ENCODE measurements at regions not wholly inside any gene's neighbourhood (a gene's known extent, or its start where the extent isn't known, plus 50 kb on each side); places are given as distances from the start of the nearest gene placed in this dataset.

- no peak for TF ChIP-seq CTCF (conservative IDR thresholded peaks at IDR 0.05; ENCODE audit: low read depth, low read length)
- TF ChIP-seq BHLHE40 (IDR thresholded peaks at IDR 0.05; ENCODE audit: low read depth, low read length), result no peak
- TF ChIP-seq RFX5 (IDR thresholded peaks at IDR 0.05; ENCODE audit: low read depth, low read length), result no peak
- no peak for TF ChIP-seq RCOR1 (IDR thresholded peaks at IDR 0.05; ENCODE audit: insufficient replicate concordance, low read length)
- TF ChIP-seq SMC3 (IDR thresholded peaks at IDR 0.05; ENCODE audit: low read depth, low read length), result no peak
- no peak for TF ChIP-seq POLR2A (IDR thresholded peaks at IDR 0.05; ENCODE audit: low read depth, low read length)
- TF ChIP-seq CHD1 (IDR thresholded peaks at IDR 0.05; ENCODE audit: low read depth, low read length), result no peak
- no peak for TF ChIP-seq FOS (IDR thresholded peaks at IDR 0.05; ENCODE audit: low read depth, low read length)
- TF ChIP-seq NFE2L2 (IDR thresholded peaks at IDR 0.05; ENCODE audit: low read depth, low read length), result no peak
- TF ChIP-seq USF2 (IDR thresholded peaks at IDR 0.05; ENCODE audit: low read depth, low read length), result no peak
- TF ChIP-seq ELK1 (IDR thresholded peaks at IDR 0.05; ENCODE audit: borderline replicate concordance, low read depth, low read length), result no peak
- TF ChIP-seq RAD21 (IDR thresholded peaks at IDR 0.05; ENCODE audit: low read length), result no peak
These were observed 325.1 kb downstream of the BRINP2 start for GRCh38 chr1:177495878-177496277.
